ENCODE measurements at regions not wholly inside any gene's neighbourhood (a gene's known extent, or its start where the extent isn't known, plus 50 kb on each side); places are given as distances from the start of the nearest gene placed in this dataset.

DNA sequence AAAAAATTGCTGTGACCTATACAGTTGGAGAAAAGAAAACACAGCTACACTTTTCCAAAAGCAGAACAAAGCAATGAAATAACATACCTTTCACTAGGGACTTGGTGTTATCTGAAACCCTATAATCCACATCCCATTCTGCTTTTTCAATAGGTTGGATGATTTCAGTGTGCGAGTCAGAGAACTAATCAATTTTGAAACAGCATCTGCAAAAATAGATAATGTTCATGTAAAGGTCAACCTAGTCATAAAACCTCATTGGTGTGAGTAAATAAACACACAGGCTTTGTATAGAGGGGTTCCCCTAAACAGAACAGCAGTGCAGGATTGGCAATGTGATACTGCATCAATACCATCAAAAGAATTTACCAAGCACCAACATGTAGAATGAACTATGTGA is 173.0 kb upstream of the G2E3 start:
- ATAC-seq (no peak), DNase-seq (no peak)
- TF ChIP-seq, protein P1, sequence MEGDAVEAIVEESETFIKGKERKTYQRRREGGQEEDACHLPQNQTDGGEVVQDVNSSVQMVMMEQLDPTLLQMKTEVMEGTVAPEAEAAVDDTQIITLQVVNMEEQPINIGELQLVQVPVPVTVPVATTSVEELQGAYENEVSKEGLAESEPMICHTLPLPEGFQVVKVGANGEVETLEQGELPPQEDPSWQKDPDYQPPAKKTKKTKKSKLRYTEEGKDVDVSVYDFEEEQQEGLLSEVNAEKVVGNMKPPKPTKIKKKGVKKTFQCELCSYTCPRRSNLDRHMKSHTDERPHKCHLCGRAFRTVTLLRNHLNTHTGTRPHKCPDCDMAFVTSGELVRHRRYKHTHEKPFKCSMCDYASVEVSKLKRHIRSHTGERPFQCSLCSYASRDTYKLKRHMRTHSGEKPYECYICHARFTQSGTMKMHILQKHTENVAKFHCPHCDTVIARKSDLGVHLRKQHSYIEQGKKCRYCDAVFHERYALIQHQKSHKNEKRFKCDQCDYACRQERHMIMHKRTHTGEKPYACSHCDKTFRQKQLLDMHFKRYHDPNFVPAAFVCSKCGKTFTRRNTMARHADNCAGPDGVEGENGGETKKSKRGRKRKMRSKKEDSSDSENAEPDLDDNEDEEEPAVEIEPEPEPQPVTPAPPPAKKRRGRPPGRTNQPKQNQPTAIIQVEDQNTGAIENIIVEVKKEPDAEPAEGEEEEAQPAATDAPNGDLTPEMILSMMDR (IDR thresholded peaks at IDR 0.05): no peak
- no peaks in the 10 kb centered on the region for H3K27me3 ChIP-seq
- no peaks in the 10 kb centered on the region for H3K4me1 ChIP-seq
- no peaks in the 10 kb centered on the region for H3K9me3 ChIP-seq
- intact Hi-C loops (cut with DNase I): no loop called here
- no peaks in the 10 kb centered on the region for H3K36me3 ChIP-seq
- no peak overlapping the region for H3K27ac ChIP-seq
- no peak overlapping the region for H3K4me3 ChIP-seq

DNA sequence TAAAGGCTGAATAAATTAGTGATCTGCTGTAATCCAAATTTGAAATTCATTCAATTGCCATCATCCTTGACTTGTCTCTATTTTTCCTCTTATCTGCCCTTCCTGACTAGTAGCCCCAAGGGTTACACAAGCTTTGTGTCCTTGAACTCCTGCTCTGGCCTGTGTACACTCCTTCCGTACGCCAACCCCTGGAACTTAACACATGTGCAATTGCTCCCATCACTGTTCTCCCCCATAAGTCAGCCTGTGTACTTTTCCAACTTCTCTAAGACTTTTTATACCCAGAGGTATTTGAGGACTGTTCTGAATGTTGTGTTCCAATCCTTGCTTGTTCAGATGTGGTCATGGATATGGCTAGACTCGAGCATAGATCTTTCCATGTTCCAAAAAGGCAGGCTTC is 171.1 kb upstream of the G2E3 start:
- no peaks in the 10 kb centered on the region for H3K4me1 ChIP-seq
- TF ChIP-seq, protein P1 (IDR thresholded peaks at IDR 0.05): no peak
- no peaks in the 10 kb centered on the region for H3K9me3 ChIP-seq
- ATAC-seq (no peak), DNase-seq (no peak)
- H3K36me3 ChIP-seq: no peaks in the 10 kb centered on the region
- intact Hi-C loops (cut with DNase I): no loop called here
- no peaks in the 10 kb centered on the region for H3K27me3 ChIP-seq
- no peak overlapping the region for H3K4me3 ChIP-seq
- no peak overlapping the region for H3K27ac ChIP-seq

DNA sequence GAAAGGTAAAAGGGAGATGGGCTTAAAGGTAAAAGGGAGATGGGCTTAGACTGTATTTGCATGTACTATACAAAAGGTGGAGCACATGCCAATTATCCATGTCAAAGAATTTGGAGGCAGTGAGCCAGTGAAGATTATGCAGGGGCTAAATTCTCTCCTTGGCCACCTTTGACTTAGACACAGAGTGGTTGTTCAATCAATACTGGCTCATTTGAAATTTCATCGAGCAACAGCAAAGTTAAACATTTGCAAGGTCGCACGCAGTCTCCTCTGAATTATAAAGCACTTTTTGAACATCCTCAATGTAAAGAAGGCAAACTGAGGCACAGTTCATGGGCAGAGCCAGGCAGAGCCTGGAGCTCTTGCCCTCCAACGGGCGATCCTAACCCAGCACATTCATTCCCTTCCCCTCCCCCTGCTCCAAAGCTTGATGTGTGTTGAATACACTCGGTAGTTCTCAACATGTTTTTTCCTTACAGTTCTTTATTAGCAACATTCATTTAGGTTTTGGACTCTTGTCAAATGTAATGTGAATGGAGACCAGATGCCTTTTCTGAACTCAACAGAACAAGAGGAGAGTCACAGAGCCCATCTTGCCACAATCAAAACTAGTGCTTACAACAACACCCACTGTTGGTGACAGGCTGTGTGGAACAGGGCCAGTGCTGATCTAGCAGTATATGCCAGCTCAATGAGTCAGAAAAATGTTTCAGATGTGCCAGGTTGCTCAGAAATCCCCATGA is 169.7 kb upstream of the G2E3 start:
- H3K9me3 ChIP-seq: no peaks in the 10 kb centered on the region
- no peak overlapping the region for H3K27ac ChIP-seq
- no peaks in the 10 kb centered on the region for H3K36me3 ChIP-seq
- no peak for DNase-seq
- no peaks in the 10 kb centered on the region for H3K27me3 ChIP-seq
- H3K4me1 ChIP-seq: no peaks in the 10 kb centered on the region
- intact Hi-C loops (cut with DNase I): no loop called here
- TF ChIP-seq, protein P1 (IDR thresholded peaks at IDR 0.05): no peak
- no peak overlapping the region for H3K4me3 ChIP-seq
- no peak for ATAC-seq

DNA sequence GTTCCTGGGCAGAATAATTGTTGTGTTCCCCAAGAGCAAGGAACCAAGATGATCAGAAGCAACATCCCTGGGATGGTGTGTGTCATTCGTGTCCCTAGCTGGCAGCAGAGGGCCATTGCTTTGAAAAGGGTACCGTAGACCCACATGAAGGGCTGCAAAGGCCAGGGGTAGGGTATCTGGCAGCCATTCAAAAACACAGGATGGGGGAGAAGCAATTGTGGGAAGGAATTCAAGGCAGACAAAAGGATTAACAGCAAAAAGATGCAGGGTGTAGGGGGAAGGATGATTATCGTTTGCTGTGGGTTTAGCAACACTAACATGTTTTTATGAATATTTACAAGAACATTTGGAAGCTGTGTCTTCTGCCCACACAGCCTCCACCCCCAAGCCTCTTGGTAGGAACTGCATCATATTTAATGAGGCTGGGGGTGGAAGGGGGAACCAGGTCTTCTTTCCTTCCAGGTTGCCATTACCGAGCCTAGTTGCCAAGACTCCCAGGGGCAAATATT is 169.0 kb upstream of the G2E3 start:
- TF ChIP-seq, protein P1 (IDR thresholded peaks at IDR 0.05): no peak
- no peak overlapping the region for H3K27ac ChIP-seq
- no peak overlapping the region for H3K4me3 ChIP-seq
- DNase-seq: no peak
- H3K4me1 ChIP-seq: no peaks in the 10 kb centered on the region
- H3K9me3 ChIP-seq: no peaks in the 10 kb centered on the region
- no peaks in the 10 kb centered on the region for H3K27me3 ChIP-seq
- no peaks in the 10 kb centered on the region for H3K36me3 ChIP-seq
- no peak for ATAC-seq
- intact Hi-C loops (cut with DNase I): no loop called here

DNA sequence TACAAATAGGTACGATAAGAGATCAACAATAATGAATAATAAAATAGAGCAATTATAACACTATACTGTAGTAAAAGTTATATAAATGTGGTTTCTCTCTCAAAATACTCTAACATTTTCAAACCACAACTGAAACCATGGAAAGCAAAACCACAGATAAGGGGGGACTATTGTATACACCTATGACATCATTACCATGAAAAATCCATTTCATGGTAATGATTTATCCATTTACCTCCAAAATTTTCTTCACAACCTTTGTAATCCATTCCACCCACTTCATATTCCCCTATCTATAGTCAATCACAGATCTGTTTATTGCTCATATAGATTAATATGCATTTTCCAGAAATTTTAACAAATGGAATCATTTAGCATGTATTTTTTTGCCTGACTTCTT is 163.9 kb upstream of the G2E3 start:
- TF ChIP-seq, protein P1 (IDR thresholded peaks at IDR 0.05): no peak
- intact Hi-C loops (cut with DNase I): no loop called here
- Histone ChIP-seq H3K36me3 (no peaks in the 10 kb centered on the region), H3K4me1 (no peaks in the 10 kb centered on the region), H3K27ac (no peak overlapping the region), H3K4me3 (no peak overlapping the region), H3K27me3 (no peaks in the 10 kb centered on the region), H3K9me3 (no peaks in the 10 kb centered on the region)
- no peak for ATAC-seq
- no peak for DNase-seq

Measured in left lung (tissue), 4 donors.